NCI-H2081 (cell line): ENCODE measurements at regions not wholly inside any gene's neighbourhood (a gene's known extent, or its start where the extent isn't known, plus 50 kb on each side); places are given as distances from the start of the nearest gene placed in this dataset.
"Not testable (repeated sequence)": the region's sequence is repeated elsewhere in the genome, so short reads cannot be mapped to it uniquely, and the experiment has no call there.

Experiments used
- DNase-seq, 2 experiments: peaks; one replicate each; lab custom pipeline; 2025; lab: John Stamatoyannopoulos, UW

DNA sequence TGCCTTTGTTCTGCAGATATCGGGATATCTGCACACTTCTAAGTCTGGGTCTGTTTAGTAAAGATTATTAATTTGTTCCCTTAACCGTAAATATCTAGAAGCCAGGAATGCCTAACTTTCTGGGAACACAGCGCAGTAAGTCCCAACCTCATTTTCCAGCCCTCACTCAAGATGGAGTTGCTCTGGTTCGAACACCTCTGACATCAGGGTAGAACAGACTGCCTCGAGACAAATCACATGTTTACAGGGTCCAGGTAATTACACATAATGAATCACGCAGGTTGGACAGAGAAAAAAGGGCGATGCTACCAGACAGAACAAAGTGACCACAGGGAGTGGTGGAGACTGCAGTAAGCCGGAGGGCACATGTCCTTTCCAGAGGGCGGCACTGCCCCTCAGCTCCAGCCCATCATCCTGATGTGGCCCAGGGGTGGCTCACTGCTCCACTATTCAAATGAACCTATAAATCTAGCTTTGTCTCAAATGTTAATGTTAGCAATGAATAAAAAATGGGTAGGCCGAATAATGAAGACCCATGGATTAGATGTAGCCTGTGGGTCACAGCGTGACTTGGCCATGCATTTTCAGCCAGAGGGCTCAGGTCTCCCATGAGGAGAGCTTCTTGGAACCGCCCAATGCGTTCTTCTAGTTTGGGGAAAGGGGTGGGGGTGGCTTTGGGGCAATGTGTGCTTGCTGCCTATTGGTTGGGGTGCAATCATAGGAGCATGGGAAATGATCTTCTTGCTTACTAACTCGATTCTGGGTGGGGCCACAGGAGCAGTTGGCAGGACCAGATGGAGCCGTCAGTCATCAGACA lies 159.0 kb upstream of the SFSWAP start:
- no peak for DNase-seq

DNA sequence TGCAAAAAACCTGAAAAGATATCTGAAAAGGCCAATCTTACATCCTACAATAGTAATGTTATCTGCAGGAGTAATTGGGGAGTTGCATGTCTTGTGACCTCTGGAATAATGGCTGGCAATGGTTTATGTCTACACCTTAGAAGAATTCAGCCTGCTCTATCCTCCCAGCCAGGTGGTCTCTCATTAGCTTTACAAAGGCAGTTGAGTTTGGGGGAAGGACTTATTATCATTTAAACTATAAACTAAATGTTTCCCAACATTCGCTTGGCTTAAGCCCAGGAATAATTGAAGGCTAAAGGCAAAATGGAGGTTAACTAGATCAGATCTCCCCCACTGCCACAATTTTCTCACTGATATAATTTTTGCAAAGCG lies 158.4 kb upstream of the SFSWAP start:
- no peak for DNase-seq

DNA sequence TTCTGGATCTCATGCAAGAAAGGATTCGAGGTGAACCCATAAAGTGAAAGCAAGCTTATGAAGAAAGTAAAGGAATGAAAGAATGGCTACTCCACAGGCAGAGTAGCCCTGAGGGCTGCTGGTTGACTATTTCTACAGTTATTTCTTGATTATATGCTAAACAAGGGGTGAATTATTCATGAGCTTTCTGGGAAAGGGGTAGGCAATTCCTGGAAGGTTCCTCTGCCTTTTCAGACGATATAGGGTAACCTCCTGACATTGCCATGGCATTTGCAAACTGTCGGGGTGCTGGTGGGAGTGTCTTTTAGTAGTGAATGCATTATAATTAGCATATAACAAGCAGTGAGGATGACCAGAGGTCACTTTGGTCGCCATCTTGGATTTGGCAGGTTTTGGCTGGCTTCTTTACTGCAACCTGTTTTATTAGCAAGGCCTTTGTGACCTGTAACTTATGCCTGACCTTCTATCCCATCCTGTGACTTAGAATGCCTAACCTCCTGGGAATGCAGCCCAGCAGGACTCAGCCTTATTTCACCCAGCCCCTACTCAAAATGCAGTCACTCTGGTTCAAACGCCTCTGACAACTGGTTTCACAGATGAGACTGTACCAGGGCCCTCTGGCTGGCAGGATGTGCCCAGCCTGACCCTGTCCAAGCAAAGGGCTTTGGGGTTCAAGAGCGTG lies 157.7 kb upstream of the SFSWAP start:
- no peak for DNase-seq

DNA sequence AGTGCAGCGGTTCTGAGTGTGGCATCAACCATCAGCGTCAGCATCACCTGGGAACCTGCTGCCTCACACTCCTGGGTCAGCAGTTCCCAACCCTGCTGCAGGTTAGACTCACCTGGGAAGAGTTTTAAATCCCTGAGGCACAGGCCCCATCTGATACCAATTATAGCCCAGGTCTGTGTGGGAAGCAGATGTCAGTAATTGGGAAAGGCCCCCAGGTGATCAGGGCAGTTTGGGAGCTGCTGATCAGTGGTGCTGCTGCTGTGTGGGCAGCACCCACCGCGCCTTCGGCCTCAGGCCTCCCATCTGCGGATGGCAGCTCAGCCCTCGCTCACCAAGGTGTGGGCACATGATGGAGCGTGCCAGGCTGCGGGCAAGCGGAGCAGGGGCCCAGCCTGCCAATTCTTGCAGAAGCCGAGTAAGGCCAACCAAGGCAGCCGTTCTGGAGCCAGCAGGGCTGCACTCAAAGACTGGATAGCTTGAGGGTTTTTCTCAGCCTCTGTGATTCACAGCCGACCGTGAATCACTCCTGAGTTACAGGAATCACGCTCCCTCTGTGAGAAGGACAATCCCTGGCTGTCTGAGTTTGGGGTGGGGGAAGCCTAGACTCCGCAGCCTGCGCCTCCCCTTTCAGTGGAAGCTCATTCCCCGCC lies 155.6 kb upstream of the SFSWAP start:
- DNase-seq: no peak

DNA sequence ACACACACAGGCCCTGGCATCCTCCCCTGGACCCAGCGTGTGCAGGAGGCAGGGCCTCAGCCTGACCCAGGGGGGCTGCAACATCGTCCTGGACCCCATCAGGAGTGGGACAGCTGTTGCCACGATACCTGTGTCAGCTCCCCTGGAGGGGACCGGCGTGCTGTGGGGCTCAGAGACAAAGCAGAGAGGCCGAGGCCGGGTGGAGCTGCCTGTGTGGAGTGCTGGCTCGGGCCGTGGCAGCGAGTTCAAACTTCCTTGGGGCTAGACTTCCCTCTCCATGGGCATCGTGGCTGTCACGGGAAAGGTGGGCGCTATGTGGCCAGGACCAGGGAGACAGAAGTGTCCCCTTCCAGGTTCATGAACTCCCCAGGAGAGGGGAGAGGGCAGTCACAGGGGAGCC lies 155.0 kb upstream of the SFSWAP start:
- DNase-seq: no peak

DNA sequence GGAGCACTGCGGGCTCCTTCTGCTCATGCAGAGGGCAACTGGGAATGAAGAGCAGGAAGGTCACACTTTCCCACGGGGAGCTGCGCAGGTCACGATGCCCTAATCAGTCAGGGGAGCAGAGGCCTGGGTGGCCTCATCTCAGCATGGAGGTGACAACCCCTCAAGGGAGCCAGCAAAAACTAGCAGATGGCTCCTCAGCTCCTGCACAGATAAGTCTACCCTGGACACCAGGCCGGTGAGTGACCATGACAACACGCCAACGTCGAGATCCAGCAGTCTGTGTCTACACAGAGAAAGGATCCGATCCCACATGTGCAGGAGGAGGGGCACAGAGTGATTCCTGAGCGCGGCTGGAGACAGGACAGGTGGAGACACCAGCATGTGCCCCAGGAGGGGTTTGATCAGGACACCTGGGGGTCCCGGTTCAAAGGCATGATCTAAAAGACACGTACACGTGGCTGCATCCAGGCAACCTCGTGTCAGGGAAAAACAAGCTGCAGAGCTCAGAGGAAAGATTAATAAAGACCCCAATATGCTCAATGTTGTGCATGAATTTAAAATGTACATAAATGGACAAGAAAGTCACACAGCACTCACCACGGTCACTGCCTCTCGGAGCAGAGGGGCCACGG lies 153.7 kb upstream of the SFSWAP start:
- no peak for DNase-seq

DNA sequence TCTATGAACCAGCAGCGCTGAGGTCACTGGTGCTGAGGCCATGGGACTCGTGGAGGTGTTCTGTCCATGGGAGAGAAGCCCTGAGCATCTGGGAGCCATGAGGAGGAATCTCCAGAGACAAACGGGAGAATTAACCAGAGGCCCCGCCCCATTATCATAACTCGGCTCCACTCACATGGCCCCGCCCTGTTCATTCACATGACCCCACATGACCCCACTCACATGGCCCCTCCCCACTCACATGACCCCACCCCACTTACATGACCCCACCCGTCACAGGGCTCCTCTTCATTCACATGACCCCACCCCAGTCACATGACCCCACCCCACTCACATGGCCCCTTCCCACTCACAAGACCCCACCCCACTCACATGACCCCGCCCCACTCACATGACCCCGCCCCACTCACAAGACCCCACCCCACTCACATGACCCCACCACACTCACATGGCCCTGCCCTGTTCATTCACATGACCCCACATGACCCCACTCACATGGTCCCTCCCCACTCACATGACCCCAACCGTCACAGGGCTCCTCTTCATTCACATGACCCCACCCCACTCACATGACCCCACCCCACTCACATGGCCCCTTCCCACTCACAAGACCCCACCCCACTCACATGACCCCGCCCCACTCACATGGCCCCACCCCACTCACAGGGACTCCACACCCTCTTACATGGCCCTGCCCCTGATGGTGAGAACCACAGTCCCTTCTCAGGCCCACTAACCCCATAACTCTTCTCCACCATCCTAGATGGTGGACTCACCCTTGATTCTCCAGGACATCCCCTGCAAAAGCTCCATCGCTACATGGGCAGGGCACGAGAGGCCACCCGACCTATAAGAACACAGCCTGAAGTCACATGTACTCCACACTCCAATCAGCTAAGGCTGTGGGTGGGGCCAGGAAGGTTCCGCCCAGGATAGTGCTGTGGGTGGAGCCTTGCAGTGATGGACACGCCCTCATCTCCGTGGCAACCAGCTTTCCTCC lies 151.1 kb upstream of the SFSWAP start:
- no peak for DNase-seq

DNA sequence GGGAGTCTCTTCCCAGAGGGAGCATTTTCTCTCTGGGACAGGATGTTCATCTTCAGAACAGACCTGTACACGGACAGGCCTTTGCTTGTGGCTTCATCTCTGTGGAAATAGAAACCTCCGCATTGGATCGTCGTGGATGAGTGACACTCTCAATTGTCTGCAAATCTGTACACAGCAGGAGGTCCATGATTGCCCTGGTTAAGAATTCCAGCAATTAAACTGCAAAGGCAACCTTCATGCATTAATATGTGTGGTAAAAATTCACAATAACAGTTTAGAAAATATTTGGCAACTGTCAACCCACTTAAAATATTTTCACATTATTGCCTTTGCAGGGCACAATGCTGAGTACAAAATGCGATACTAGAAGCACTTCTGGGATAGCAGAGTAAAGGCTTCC lies 149.8 kb upstream of the SFSWAP start:
- no peak for DNase-seq

DNA sequence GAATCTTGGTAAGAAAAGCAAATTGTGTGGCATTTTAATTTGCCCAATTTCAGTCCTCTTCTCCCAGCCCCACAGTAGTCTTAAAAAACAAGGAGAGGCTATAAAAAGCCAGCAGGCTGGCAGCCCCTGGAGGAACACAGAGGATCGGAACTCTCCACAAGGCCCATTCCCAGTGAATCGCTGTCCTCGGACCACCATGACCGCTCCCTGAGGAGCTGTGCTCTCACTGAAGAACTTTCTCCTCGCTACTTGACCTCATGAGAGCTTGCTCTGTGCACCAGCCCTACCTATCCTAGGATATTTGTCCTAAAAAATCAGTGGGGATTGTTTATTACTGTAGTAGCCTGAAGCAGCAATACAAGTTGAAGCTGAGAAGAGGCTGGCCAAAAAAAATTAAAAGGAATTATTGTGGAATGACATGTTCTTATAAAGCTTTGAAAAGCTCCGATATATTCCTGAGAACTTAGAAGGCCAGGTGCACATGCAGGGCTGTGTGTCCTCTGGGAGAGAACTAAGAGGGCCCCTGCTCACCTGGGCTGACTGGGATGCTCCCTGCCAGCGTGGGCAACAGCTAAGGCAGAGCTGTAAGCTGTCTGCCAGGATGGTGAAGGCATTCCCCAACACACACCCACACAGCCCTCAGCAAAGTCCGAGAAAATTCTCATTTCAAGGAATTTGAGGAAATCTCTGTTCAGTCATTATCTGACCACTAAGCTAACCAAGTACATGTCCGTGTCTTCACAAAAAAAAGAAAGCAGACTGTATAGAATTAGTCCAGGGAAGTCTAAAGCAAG lies 148.8 kb upstream of the SFSWAP start:
- DNase-seq: no peak

DNA sequence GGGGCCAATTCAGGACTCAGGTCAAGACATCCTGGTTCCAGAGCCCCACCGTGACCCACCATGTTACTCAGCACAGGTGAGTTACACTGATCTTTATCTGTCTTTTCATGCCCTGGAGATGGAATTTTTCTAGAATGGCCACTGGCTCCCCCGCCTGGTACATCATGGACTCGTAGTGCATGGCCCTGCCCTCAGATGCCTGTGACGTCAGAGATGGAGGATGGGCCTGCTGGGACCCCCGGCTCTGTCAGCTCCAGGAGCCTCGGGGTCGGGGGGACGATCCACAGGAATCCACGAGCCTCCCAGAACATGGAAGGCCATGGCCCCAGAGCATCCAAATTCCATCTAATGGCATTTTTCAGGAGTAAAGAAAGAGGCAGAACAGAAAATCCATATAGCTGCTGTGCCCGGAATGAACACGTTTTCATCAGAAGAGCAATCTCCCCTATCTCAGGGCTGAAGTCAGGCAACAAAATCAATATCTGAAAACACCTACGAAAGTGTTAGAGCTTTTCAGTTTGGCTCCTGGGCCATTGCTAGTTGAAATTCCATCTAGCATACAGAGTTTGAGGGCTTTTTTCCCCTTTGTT lies 146.7 kb upstream of the SFSWAP start:
- not testable (repeated sequence) for DNase-seq

DNA sequence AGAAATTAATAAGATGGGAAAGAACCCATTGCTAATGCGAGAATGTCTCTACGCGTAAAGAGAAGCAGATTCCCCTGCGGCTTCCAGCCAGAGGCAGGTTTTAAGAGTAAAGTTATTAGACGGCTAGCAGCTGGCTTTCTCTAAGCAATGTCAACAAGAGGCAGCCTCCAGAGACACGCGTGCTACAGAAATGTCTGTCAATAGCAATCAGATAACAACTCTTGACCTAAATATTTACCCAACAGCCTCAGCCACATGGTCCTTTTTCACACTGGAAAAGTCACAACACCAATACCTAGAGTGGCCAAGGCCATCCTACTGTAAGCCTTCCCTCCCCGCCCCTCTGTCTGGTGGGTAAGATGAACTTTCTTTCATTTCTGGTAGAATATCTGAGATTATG lies 146.0 kb upstream of the SFSWAP start:
- DNase-seq: no peak

DNA sequence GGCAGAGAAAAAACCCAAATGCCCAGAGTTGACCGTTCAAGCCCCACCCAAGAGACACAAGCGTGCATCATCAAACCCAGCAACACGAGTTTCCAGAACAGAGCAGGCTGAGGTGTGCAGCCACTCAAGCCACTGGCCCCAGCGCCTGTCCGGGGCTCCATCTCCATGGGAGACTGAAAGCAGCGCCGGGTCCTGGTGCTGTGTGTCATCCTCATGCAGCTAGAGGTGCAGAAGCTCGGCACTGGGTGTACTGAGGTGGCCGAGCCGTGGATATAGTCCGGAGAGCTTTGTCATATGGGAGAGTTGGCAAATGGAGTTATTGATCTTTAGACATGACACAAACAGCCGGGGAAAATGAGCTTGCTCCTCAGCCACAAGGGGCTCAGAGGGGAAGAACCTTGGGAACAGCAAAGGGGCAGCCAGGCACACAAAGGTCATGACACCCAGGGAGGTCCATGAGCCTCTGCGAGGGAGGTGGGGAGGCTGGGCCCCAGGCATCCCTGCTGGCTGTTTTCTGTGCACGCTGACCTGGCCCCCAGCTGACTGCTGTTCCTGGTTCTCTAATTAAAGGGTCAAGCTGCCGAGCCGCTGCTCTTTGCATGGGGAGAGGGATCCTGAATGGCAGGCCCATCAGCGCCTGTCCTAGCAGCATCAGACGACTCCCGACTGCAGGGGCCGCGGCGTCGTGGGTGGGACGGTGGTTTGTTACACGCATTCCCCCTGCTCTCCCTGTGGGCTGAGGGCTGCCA lies 145.4 kb upstream of the SFSWAP start:
- DNase-seq: no peak

DNA sequence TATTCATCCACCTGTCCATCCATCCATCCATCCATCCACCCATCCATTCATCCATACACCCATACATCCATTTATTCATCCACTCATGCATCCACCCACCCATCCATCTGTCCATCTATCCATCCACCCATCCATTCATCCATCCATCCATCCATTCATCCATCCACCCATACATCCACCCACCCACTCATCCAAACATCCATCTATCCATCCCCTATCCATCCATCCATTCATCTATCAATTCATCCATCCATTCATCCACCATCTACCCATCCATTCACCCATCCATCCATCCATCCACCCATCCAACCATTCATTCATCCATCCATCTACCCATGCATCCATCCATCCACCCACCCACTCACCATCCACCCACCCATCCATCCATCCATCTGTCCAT lies 142.6 kb upstream of the SFSWAP start:
- DNase-seq: no peak

DNA sequence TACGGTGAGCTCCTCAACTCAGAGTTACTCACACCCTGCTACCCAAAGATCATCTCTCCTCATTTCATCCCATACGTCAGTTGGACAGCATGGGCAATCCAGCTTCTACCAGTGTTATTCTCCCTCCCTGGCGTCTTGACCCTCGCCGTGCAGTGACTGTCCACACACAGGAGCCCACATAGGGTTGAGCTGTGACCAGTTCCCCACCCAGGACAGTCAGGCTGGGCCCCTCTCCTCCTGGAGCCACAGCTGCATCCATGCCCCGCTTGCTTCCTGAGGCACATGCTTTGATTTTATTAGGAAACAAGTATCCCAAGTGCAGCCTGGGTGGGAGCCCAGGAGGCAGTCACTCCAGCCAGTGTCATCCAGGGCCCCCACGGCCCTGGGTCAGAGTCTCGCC lies 140.3 kb upstream of the SFSWAP start:
- DNase-seq: no peak

DNA sequence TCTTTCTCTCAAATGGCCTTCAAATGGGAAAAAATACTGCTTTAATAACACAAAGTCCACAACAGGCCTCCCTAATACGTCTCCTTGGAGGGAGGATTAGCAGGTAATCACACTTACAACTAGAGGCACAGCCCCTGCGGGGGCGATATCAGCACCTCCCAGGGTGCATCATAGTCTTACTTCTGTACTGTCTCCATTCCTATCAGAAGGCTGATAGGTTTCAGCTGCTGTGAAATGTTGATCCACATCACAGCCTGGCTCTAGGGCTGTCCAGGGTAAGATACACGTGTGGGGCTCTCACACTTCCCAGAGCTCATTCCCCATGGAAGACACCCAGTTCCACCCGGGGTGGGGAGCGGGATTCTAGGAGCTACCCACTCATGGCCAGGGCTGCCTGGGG lies 139.1 kb upstream of the SFSWAP start:
- no peak for DNase-seq

DNA sequence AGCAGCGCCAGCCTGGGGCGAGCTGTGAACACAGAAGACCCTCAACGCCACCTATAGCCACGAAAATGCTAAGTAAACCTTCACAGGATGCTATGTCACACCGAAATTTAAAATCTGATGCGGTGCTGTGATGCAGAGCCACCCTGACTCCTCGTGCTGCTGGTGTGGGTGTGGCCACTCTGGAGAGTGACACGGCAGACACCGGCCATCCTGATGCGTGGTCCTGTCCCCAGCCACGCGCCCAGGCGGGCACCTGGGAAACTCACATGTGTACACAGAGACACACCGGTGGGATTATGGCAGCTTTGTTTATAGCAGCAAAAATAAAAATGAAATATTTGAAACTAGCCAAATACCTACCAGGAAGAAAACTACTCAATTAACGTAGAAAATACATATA lies 138.3 kb upstream of the SFSWAP start:
- DNase-seq: no peak

DNA sequence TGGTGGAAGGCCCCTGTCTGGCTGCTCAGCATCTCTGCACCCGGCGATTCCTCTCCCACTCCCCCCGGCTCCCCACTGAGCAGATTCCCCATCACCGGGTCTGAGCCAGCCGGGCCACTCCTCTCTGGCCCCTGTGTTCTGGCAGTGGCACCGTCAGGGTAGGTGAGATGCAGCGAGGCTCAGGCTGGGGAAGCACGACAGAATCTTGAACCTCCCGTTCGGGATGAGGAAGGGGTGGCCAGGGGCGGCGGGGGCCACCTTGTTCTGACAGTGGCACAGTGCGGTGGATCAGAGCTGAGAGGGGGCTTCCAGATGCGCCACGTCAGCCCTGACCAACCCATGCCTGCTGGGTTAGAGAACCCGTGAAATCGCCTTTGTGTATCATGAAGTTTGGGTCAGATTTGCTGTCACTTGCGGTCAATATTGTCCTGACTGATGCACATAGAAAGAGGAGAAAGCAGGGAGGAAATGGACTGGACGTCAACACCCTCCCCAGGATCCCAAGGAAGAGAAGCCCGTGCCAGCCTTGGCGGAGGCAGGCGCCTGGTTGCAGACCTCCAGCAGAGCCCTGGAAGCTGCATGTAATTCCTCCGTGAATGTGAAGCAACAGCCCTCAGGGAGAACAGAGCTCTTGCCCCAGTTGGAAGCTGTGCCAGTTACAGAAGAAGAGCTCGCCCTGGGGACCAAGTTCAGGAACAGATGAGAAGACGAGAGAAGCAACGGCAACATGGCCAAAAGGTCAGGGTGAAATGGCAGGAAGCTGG lies 137.1 kb upstream of the SFSWAP start:
- no peak for DNase-seq

DNA sequence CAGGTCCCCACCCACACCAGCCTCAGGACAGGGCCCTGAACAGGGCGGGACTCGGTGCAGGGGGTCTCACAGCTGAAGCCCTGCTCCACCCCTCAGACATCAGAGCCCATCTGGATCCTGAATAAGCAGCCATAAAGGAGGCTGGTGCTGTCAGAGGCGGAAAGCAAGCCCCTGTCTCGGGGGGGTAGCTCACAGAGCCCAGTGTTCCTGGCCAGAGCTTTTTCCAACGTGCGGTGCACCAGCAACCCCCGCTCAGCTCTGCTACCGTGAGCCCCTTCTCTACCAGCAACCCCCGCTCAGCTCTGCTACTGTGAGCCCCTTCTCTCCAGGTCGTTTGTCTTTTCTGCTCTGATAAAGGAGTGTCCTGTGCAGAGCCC lies 136.5 kb upstream of the SFSWAP start:
- DNase-seq: no peak

DNA sequence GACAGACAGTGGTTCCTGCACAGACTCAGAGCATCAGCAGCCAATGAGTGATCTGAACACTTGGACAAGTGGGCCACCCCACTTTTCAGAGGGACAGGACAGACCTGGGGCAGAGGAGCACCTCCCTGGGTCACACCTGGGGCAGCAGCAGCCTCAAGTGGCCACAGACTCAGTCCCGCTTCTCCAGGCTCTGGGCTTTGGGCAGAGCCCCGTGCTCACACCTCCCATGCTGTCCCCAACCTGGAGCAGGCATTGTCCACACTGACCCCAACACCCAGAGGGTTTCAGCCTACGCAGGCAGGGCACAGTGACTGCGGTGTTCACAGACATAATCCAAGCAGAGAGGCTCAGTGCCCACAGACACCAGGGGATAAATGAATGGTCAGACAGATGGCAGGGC lies 135.5 kb upstream of the SFSWAP start:
- no peak for DNase-seq
